ENCODE measurements at regions not wholly inside any gene's neighbourhood (a gene's known extent, or its start where the extent isn't known, plus 50 kb on each side); places are given as distances from the start of the nearest gene placed in this dataset.

- intact Hi-C loops (cut with micrococcal nuclease), result no loop called here
Measured at GRCh38 chr18:1917569-1917968, 653.7 kb downstream of the METTL4 start.

GRCh38 chr18:1922066-1922465, 649.2 kb downstream of the METTL4 start:
- intact Hi-C loops (cut with micrococcal nuclease), result no loop called here

GRCh38 chr18:1928711-1929110, 642.6 kb downstream of the METTL4 start:
- intact Hi-C loops (cut with micrococcal nuclease), result no loop called here

GRCh38 chr18:1929720-1930119, 641.6 kb downstream of the METTL4 start:
- intact Hi-C loops (cut with micrococcal nuclease), result no loop called here

GRCh38 chr18:1930291-1931270, 640.7 kb downstream of the METTL4 start:
- intact Hi-C loops (cut with micrococcal nuclease), result no loop called here

- intact Hi-C loops (cut with micrococcal nuclease), result no loop called here
Measured at GRCh38 chr18:1952486-1952885, 618.8 kb downstream of the METTL4 start.

GRCh38 chr18:1954583-1955312, 616.6 kb downstream of the METTL4 start:
- intact Hi-C loops (cut with micrococcal nuclease), result no loop called here

GRCh38 chr18:1958798-1959197, 612.5 kb downstream of the METTL4 start:
- intact Hi-C loops (cut with micrococcal nuclease), result no loop called here

GRCh38 chr18:1965016-1965415, 606.3 kb downstream of the METTL4 start:
- intact Hi-C loops (cut with micrococcal nuclease), result no loop called here

- intact Hi-C loops (cut with micrococcal nuclease), result no loop called here
Measured at GRCh38 chr18:1965541-1965940, 605.8 kb downstream of the METTL4 start.

GRCh38 chr18:1968801-1969498, 602.4 kb downstream of the METTL4 start:
- intact Hi-C loops (cut with micrococcal nuclease), result no loop called here

GRCh38 chr18:1976484-1976883, 594.8 kb downstream of the METTL4 start:
- intact Hi-C loops (cut with micrococcal nuclease), result no loop called here

GRCh38 chr18:1982056-1982455, 589.2 kb downstream of the METTL4 start:
- intact Hi-C loops (cut with micrococcal nuclease), result no loop called here

- intact Hi-C loops (cut with micrococcal nuclease), result no loop called here
Measured at GRCh38 chr18:1983746-1984515, 587.4 kb downstream of the METTL4 start.

GRCh38 chr18:1993866-1994265, 577.4 kb downstream of the METTL4 start:
- intact Hi-C loops (cut with micrococcal nuclease), result no loop called here

GRCh38 chr18:1994471-1994870, 576.8 kb downstream of the METTL4 start:
- intact Hi-C loops (cut with micrococcal nuclease), result no loop called here

GRCh38 chr18:1995041-1995612, 576.2 kb downstream of the METTL4 start:
- intact Hi-C loops (cut with micrococcal nuclease), result no loop called here

GRCh38 chr18:1998121-1998520, 573.2 kb downstream of the METTL4 start:
- intact Hi-C loops (cut with micrococcal nuclease), result no loop called here

GRCh38 chr18:1999387-1999786, 571.9 kb downstream of the METTL4 start:
- intact Hi-C loops (cut with micrococcal nuclease), result no loop called here

GRCh38 chr18:2002151-2002550, 569.2 kb downstream of the METTL4 start:
- intact Hi-C loops (cut with micrococcal nuclease), result no loop called here

- intact Hi-C loops (cut with micrococcal nuclease), result no loop called here
Measured at GRCh38 chr18:2002604-2003003, 568.7 kb downstream of the METTL4 start.
